Psoas muscle (tissue), 7 donors: ENCODE measurements at regions not wholly inside any gene's neighbourhood (a gene's known extent, or its start where the extent isn't known, plus 50 kb on each side); places are given as distances from the start of the nearest gene placed in this dataset.

Experiments used
- ATAC-seq, 4 donors: fragments of 200-7000 bp; cut with Tn5 transposase; one replicate each; pipeline ENCODE4 v1.9.1; 2020; ENCODE audit warnings: moderate library complexity in 3 of 4, mild to moderate bottlenecking in 2 of 4
- DNase-seq, 2 donors: peaks; one replicate each; pipeline ENCODE4 v3.0.0-alpha.2; 2020
- H3K27ac ChIP-seq: fragments of 200-600 bp; one replicate; pipeline ENCODE4 v1.8.0; 2022
- H3K27me3 ChIP-seq, 3 donors: fragments of 200-600 bp in 1 of 3; one replicate each; pipeline versions ENCODE4 v1.6.1 to v1.8.0; 2013 to 2022; ENCODE audit warnings: low read length in 2 of 3, mild to moderate bottlenecking in 2 of 3, moderate library complexity in 1 of 3; ENCODE audit not compliant: insufficient read depth in 3 of 3
- H3K36me3 ChIP-seq, 2 donors: fragments of 200-600 bp in 1 of 2; one replicate each; pipeline versions ENCODE4 v1.6.1 to v1.8.0; 2013 to 2022; ENCODE audit warnings: low read depth in 1 of 2, mild to moderate bottlenecking in 1 of 2, moderate library complexity in 1 of 2; ENCODE audit not compliant: insufficient read depth in 1 of 2
- H3K4me1 ChIP-seq: fragments of 200-600 bp; one replicate; pipeline ENCODE4 v1.8.0; 2022
- H3K4me3 ChIP-seq: fragments of 200-600 bp; one replicate; pipeline ENCODE4 v1.8.0; 2022; ENCODE audit warnings: mild to moderate bottlenecking
- H3K9me3 ChIP-seq: fragments of 200-600 bp; one replicate; pipeline ENCODE4 v1.8.0; 2022
- WGBS, 3 donors: extraction: QIAGEN DNeasy Blood & Tissue Kit; methylation state at CpG; one replicate each; pipeline versions ENCODE4 v1.1.6 to v1.1.7; 2013; 5-methylcytosine and 5-hydroxymethylcytosine counted together
- intact Hi-C, 2 donors: fragments of 100-400 bp; cut with DNase I; formaldehyde crosslinking; loops; one replicate each; pipeline versions ENCODE4 v1.11.0 to v1.14.2; 2022
- TF ChIP-seq, protein P1 (sequence below): fragments of 200-600 bp; IDR thresholded peaks from one replicate; pipeline ENCODE4 v1.8.0; 2022; ENCODE audit warnings: antibody characterized with exemption
- donor health status: healthy with polysubstance abuse.
- donor health status: DM: no; HTN: no; CAD: no; lungs with moderate emphysema.
- donor health status: Bipolar disorder and iron deficiency.
- donor health status: healthy.
- donor health status: DM: yes; HTN: yes; CAD: no.
- donor health status: DM: no; HTN: no; CAD: no.
- donor health status: DM: yes; HTN: yes; CAD: no.

GRCh38 chr6:170067923-170068360 is 222.9 kb downstream of the DLL1 start:
- no peaks in the 10 kb centered on the region for H3K36me3 ChIP-seq
- DNase-seq (no peak), ATAC-seq (no peak)
- intact Hi-C loops, result no loop called here
- H3K4me1 ChIP-seq, result no peaks in the 10 kb centered on the region
- H3K4me3 ChIP-seq, result no peak overlapping the region
- H3K9me3 ChIP-seq, result no peaks in the 10 kb centered on the region
- H3K27ac ChIP-seq, result no peak overlapping the region
- peaks cover 0 to 4% (median 0%) of the 10 kb centered on the region in 3 donors for H3K27me3 ChIP-seq
- TF ChIP-seq, protein P1, sequence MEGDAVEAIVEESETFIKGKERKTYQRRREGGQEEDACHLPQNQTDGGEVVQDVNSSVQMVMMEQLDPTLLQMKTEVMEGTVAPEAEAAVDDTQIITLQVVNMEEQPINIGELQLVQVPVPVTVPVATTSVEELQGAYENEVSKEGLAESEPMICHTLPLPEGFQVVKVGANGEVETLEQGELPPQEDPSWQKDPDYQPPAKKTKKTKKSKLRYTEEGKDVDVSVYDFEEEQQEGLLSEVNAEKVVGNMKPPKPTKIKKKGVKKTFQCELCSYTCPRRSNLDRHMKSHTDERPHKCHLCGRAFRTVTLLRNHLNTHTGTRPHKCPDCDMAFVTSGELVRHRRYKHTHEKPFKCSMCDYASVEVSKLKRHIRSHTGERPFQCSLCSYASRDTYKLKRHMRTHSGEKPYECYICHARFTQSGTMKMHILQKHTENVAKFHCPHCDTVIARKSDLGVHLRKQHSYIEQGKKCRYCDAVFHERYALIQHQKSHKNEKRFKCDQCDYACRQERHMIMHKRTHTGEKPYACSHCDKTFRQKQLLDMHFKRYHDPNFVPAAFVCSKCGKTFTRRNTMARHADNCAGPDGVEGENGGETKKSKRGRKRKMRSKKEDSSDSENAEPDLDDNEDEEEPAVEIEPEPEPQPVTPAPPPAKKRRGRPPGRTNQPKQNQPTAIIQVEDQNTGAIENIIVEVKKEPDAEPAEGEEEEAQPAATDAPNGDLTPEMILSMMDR, result no peak
- WGBS, 3 donors, result 87 to 95% (median 88%) methylated on average over 12 of the region's 12 CpGs

DNA sequence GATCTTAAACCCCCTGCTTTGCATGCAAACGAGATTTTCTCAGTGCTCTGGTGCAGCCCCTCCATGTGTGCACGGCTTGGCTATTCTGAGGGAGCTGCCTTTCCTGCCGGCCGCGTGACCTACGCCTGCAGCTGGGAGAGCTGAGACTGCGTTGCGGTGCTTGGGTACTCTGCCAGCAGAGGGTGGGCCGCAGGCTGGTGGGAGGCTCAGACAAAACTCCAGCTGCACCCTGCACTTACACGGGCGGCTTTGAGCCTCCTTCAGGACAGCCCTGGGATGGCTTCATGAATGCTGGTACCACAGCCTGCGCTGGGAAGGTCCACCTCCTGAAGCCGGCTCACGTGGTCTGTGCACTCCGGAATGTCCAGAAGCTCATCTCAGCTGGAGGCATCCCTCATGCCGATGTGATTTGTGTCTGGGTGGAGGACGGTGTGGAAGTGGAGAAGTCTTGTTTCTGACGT is 223.7 kb downstream of the DLL1 start:
- WGBS, 3 donors, result 23 to 32% (median 30%) methylated on average over 18 of the region's 18 CpGs
- Histone ChIP-seq H3K9me3 (no peaks in the 10 kb centered on the region), H3K36me3 (no peaks in the 10 kb centered on the region), H3K27me3 (peaks cover 0 to 4% (median 0%) of the 10 kb centered on the region in 3 donors), H3K27ac (no peak overlapping the region), H3K4me1 (no peaks in the 10 kb centered on the region), H3K4me3 (no peak overlapping the region)
- intact Hi-C loops, result no loop called here
- peak in 1 of 2 donors; percentile 47 for DNase-seq
- TF ChIP-seq, protein P1, result no peak
- no peak for ATAC-seq

- Histone ChIP-seq H3K27me3 (peaks cover 0 to 4% (median 0%) of the 10 kb centered on the region in 3 donors), H3K9me3 (no peaks in the 10 kb centered on the region), H3K4me3 (no peak overlapping the region), H3K27ac (no peak overlapping the region), H3K36me3 (no peaks in the 10 kb centered on the region), H3K4me1 (no peaks in the 10 kb centered on the region)
- no peak for DNase-seq
- WGBS, 3 donors, result 75 to 77% (median 76%) methylated on average over 8 of the region's 8 CpGs
- TF ChIP-seq, protein P1, result no peak
- no peak for ATAC-seq
- intact Hi-C loops, result no loop called here
These were observed 224.2 kb downstream of the DLL1 start for GRCh38 chr6:170066679-170067078.

DNA sequence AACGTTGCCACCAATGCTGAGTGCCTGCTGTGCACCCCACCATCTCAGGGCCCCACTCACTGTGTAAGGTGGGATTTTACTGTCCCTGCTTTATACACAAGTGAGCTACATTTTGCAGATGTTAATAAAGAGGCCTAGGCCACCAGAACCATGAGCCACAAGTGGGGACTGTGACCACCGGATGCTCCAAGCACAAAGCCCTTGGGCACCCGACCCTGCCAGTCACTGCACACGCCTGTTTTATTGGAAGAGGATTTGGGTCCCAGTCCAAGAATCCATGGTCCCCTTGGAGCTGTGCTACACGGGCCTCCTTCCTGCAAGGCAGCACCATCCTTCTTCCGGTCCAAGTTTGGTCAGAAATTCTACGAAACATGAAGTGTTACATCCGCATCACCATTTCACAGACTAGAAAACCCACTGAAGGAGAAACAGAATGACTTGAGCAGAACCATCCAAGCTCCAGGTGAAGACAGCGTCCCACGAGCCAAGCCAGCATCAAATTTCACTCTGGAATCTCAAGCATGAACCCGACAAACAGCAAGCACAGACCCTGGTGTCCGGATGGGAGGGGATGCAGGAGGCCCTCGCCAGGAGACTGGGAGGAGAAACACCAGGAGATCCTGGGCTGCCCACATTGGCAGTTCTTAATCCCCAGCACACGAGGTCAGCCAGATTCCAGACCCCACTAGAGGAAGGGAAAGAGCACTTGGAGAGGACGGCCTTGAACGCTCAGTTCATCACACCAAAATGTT is 226.9 kb downstream of the DLL1 start:
- intact Hi-C loops, result no loop called here
- H3K27me3 ChIP-seq, result peaks cover 0 to 4% (median 0%) of the 10 kb centered on the region in 3 donors
- no peaks in the 10 kb centered on the region for H3K9me3 ChIP-seq
- 54 to 67% (median 58%) methylated on average over 16 of the region's 16 CpGs for WGBS, 3 donors
- TF ChIP-seq, protein P1, result no peak
- no peak overlapping the region for H3K4me3 ChIP-seq
- H3K36me3 ChIP-seq, result no peaks in the 10 kb centered on the region
- DNase-seq (no peak), ATAC-seq (no peak)
- no peaks in the 10 kb centered on the region for H3K4me1 ChIP-seq
- no peak overlapping the region for H3K27ac ChIP-seq
